GM19397 (cell line): ENCODE measurements at regions not wholly inside any gene's neighbourhood (a gene's known extent, or its start where the extent isn't known, plus 50 kb on each side); places are given as distances from the start of the nearest gene placed in this dataset.
"Not testable (repeated sequence)": the region's sequence is repeated elsewhere in the genome, so short reads cannot be mapped to it uniquely, and the experiment has no call there.

Experiments used
- ATAC-seq: cut with Tn5 transposase; IDR thresholded peaks from one replicate; pipeline ENCODE4 v1.9.1; 2021; ENCODE audit warnings: mild to moderate bottlenecking, moderate library complexity; ENCODE audit not compliant: unreplicated experiment

- ATAC-seq, result no peak
Measured at GRCh38 chr4:72205298-72205697, 173.5 kb downstream of the NPFFR2 start.

GRCh38 chr4:72205831-72206230, 174.0 kb downstream of the NPFFR2 start:
- ATAC-seq, result no peak

DNA sequence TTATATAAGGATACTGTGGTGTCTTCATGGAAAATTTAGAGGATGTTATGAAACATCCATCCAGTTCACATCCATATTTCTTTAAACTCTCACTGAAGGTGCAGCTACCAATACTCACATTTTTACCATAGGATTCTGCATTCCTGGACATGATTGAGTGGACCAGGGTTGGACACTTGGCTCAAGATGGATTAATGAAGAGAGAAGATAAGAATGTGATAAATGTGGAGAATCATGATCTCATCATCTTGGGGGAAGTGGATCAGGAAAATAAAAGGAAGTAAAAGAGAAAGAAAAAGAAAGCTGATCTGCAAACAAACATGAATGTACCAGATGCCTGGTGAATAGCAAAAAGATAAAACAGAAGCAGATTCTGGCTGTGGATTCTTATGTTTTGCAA, 175.4 kb downstream of the NPFFR2 start:
- no peak for ATAC-seq

- no peak for ATAC-seq
Measured at GRCh38 chr4:72208421-72209075, 176.7 kb downstream of the NPFFR2 start.

DNA sequence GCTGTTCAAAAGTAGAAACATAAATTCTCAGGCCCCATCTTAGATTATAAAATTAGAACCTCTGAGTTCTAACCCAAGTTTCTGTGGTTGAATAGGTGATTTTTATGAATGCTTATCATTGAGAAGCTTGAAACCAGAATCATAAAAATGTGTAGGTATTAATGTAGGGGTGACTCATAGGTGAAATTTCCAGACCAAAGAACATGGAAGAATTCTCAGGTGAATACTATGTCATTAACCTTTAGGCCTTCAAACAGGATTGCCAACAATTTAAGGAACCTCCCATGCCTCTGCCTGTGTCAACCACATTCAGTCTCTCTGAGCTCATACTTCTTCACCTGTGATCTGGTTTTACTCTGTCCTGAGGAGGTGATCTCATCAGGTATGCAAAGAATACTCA, 177.8 kb downstream of the NPFFR2 start:
- ATAC-seq, result peak; percentile 65

- ATAC-seq, result not testable (repeated sequence)
Measured at GRCh38 chr4:72213763-72214162, 182.0 kb downstream of the NPFFR2 start.

- no peak for ATAC-seq
Measured at GRCh38 chr4:72215198-72215597, 183.4 kb downstream of the NPFFR2 start.

GRCh38 chr4:72216539-72217277, 184.9 kb downstream of the NPFFR2 start:
- no peak for ATAC-seq

- ATAC-seq, result no peak
Measured at GRCh38 chr4:72218953-72219352, 187.2 kb downstream of the NPFFR2 start.
